OCI-M2 (cell line): ENCODE measurements at regions not wholly inside any gene's neighbourhood (a gene's known extent, or its start where the extent isn't known, plus 50 kb on each side); places are given as distances from the start of the nearest gene placed in this dataset.

Experiments used
- DNase-seq: peaks from one replicate; lab custom pipeline; 2025; ENCODE audit not compliant: unreplicated experiment; lab: John Stamatoyannopoulos, UW

DNA sequence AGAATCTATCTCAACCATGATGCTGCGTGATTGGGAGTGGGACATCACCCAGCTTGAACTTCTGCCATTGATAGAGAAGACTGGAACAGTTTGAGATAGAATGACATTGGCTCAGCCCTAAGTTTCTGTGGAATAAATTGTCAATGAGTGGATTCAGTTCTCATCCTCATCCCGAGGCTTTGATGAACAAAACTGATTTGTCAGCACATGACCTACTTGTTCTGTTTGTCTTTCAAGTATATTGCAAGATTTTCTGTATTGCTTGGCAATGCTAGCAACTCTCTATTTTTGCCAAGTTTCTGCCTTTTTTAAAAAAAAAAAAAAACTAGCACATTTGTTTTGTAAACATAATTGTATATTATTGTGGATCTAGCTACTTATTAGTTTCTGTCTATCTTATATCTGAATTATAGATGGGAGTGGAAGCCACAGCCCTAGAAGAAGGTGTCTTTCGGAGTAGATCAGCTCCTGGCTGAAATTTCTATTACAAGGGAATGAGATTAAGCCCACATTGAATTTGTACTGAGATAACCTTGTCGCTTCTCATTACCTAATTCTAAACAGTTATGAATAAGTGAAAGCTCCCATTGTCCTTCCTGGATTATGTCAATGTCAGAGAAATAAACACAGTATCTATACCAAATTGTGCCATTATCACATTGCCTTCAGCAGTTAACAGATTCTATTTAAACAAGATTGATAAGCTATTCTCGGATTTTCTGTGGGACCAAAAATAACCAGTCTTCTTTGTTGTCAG lies 166.1 kb downstream of the TNFSF13B start:
- DNase-seq = no peak

DNA sequence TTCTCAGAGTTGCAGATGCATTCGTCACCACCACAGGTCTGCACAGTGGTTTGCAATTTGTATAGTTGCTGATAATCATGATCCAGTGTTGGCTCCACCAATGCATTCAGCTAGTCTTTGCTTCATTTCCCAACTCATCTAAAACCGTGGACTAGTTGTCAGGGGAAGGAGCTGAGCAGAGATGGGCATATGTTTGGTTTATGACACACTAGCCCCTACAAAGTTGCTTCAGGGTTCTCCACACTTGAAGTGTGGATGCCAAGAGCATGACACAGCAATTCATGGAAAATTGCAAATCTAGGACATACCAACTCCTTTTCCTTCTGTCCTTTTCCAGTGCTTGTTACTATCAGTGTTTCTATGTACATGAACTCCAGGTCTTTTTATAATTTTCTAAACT lies 168.0 kb downstream of the TNFSF13B start:
- DNase-seq = no peak

DNA sequence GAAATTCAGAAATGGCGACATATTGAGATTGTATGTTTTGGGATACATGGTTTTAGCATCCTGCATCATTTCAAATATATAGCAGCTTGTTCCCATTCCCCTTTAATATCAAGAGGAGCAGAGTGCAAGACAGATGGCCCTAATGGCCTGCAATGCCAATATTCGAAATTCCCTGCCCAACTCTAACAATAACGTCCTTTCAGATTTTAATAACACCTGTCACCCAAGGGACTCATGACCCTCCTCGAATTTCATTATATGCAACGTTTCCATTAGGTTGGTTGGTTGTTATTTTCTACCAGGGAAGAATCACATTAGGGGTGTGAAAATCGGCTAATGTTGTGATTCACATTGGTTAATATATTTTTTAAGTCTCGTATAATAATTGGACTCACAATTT lies 170.0 kb downstream of the TNFSF13B start:
- DNase-seq = no peak

DNA sequence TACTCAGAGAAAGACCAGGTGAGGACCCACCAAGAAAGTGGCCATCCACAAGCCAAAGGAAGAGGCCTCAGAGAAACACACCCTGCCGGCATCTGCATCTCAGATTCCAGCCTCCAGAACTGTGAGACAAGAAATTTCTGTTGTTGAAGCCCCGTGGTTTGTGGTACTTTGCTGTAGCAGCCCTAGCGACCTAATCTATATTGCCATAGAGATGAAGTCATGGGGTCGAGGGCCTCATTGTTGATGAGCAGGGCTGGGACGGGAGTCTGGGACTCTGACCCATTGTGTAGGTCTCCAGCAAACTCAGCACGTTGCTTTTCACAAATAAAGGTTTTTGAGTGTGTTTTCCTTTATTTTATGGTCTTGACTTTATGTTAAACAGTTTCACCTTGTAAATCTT lies 174.9 kb downstream of the TNFSF13B start:
- no peak for DNase-seq

DNA sequence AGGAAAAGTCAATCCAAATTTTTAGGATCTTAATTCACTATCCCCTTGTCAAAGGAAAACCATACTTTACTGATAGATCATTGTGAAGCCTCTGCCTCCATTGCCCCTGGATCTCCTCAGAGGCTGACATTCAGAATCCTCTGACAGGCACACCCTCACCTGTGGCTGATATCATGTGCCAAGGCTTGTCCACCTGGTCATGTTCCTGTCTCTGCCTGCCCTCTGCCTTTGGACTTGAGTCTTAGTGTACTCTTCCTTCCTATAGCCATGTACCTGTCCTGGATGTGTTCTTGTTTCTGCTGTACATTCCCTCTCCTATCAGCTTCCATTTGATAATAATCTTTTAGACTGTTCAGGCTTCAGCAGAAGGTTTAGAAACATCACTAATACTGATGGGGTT lies 179.4 kb downstream of the TNFSF13B start:
- DNase-seq = no peak

DNA sequence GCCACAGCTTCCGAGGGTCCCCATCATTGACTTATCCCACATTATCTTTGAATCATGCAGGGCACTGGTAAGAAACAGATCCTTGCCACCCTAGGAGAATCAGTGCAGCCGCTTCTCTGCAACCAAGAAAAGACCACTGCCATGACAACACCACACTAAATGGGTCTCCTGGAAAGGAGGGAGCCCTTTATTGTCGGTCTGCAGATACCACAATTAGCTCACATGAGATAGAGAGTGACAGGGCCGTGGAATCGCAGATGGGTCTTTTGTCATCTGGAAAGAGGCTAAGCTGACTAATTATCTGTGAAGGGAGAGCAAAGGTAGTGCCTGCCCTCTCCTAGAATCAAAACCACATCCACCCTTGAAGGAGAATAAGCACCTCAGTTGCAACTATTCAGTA lies 178.3 kb upstream of the MYO16 start:
- no peak for DNase-seq

DNA sequence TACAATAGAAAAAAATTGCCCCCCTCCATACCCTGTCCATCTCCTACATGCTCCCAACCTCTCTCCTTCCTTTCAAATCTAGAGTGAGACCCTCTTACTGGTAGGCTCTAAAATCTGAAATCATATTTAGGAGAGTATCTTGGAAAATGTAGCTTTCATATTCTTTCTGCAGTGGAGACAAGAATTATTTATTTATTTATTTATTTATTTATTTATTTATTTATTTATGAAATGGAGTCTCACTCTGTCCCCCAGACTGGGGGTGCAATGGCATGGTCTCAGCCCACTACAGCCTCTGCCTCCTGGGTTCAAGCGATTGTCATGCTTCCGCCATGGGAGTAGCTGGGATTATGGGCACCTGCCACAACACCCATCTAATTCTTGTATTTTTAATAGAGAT lies 174.1 kb upstream of the MYO16 start:
- DNase-seq = no peak

DNA sequence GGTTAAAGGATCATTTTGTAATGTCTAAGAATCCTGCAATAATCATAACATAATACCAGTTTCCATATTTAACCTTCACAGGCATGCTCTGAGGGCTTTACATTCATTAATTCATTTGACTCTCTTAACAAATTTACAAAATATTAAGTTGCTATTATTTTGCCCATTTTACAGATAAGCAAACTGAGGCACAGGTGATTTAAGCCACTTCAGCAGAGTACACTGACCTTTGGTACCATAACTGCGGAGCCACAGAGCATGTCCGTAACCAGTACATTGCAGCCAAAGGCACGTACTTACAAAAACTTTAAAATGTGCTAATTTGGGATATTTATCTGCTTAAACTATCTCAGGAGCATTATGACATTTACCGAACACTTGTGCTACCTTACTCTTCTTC lies 169.4 kb upstream of the MYO16 start:
- DNase-seq = no peak

DNA sequence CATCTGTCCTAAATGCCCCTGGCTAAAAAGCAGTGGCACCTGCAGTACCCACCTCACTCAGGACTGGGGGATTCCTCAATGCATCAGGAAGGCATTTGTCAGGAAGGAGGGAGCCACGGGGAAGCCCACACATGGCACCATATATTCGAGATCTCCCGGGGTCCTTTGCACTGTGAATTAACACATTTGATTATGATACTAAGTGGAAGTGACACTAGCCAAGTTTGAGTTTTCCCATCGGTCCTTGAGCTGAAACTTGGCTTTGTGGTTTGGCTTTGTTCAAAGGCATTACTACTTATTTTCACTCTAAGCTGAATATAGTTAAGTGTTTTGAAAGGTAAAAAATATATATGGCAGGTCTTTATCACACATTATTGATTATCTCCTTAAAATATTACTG lies 168.7 kb upstream of the MYO16 start:
- no peak for DNase-seq

DNA sequence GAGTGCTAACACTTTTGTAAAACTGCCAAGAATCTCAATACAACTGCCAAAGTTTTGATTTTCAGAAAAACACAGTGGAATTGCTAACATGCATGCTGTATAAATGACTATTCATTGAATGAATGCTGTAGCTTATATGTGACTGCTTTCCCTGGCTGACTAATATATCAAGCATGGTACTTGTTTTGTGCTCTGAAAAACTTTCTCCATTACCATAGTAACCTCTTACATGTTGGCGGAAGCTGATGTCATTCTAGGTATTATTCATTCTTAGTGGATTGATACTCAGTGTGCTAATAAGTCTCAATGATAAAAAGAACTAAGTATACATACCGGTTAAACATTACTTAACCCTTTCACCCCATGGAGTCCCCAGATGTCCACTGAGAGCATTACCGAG lies 166.1 kb upstream of the MYO16 start:
- no peak for DNase-seq

DNA sequence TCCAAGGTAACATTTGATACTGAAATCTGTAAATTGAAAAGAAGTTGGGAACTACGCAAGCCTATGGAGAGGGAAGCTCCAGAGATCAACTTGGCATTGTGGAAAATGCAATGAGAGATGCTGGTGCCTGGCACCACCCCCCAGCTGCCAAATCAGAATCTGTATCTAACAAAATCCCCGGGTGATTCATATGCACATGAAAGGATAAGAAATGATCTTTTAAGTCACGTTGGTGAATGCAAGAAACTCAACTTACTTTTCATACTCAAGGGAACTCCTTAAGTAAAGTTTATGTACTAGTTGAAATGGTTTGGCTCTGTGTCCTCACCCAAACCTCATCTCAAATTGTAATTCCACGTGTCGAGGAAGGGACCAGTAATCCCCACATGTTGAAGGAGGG lies 158.5 kb upstream of the MYO16 start:
- DNase-seq = no peak

DNA sequence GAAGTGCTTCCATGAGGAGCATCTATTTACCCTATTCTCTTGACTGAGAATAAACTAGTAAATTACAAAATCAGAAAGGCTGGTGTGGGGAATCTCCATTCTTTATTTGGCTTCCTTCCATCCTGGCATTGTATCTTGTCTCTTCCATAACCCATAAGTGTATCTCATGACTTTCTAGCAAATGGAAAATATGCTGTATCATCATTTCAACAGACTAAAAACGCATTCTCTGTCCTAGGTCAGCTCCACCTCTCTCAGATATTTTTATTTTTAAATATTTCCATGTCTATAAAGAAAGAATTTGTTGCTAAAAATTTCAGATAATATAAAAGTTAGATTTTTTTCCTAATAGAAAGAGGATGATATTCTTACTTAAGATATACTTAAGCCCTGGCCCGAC lies 154.2 kb upstream of the MYO16 start:
- DNase-seq = no peak

DNA sequence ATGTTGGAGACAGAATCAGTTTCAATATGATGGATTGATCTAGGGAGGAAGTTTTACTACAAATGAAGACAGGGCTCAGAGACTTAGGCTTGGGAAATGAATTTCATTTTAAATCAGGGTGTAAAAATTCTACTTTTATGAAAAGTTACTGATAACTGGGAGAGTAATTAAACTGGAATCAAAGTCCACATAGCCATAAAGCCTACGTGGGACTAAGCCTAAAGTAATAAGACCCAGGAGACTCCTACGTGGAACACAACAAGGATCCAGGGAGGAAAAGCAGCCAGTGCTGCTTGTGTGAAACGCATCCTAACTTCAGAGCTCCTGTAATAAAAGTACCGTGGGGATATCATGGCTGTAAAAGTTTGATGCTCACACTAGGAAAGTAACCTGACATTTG lies 152.0 kb upstream of the MYO16 start:
- no peak for DNase-seq

DNA sequence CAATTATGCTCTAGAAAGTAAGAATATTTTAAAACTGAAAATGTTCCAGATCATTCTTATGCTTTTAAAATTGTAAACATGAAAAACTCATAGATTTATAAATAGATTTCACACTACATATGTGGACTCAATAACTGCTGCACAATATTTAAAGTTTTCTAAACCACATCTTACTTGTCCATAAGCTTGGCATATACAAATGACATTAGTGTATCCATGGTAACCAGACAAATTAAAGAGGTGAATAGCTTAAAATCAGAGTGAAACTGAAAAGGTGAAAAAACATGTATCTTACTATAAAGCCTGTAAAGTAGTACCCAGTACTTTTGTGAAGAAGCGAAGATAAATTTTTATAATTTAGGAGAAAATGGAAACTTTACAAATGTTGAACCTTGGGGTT lies 151.2 kb upstream of the MYO16 start:
- DNase-seq = no peak

DNA sequence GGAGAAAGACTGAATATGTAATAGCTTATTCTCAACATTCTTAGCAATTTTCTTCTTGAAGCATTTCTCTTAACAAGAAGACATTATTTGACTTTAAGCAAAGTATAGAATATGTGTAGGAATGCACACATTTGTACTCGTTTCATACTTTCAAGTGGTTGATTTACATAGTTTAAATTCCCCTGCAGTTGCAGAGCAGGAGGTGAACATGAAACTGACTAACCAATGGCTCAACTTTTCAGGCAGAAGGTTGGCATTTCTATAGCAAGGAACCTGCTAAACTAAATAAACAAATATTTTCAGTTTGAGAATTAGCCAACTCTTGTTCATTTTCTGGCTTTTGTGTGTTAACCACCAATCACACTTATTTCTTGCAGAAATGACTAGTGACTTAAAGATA lies 145.4 kb upstream of the MYO16 start:
- no peak for DNase-seq

DNA sequence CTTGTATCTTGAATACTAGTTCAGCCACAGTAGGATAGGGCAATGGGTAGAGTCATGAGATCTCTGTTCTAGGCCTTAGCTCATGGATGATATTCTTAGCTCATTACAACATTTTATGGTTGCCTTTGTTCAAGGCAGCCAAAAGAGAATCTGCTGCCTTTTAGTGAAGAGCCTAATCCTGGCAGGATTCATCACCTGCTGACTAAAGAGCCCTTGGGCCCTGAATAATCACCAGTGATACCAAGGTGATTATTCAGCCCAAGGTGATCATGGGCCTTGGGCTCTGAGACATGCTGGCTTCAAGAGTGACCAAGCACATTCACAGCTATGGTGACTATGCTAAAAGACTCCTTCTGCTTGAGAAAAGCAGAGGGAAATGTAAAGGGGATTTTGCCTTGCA lies 143.3 kb upstream of the MYO16 start:
- DNase-seq = no peak

DNA sequence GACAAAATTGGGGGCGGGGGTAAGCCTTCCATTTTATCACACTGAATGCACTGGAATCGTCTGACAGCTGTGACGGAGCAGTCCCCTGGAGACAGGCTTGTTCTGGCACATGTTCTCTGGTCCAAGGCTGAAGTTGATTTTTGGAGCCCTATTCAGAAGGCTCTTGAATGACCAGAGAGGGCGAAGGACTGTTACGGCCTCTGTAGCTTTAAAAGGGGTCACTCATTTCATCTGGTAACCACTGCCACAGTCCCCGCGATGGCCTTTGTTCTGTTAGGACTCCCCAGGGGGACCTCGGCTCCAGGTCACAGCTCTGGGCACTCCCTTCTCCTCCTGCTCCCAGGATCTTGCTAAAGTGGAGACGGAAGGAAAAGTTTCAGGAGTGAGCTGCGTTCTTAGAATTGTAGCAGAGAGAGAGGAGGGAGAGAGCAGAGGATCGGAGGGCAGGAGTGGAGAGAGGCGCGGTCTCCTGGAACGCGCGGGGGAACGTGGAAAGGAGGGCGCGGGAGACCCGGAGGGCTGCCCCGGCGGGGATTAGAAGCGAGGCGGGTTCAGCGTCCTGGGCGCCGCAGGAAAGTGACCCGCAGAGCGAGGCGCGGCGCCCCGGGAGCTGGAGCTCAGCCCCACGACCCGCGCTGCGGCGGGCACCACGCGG lies 134.3 kb upstream of the MYO16 start:
- no peak for DNase-seq

DNA sequence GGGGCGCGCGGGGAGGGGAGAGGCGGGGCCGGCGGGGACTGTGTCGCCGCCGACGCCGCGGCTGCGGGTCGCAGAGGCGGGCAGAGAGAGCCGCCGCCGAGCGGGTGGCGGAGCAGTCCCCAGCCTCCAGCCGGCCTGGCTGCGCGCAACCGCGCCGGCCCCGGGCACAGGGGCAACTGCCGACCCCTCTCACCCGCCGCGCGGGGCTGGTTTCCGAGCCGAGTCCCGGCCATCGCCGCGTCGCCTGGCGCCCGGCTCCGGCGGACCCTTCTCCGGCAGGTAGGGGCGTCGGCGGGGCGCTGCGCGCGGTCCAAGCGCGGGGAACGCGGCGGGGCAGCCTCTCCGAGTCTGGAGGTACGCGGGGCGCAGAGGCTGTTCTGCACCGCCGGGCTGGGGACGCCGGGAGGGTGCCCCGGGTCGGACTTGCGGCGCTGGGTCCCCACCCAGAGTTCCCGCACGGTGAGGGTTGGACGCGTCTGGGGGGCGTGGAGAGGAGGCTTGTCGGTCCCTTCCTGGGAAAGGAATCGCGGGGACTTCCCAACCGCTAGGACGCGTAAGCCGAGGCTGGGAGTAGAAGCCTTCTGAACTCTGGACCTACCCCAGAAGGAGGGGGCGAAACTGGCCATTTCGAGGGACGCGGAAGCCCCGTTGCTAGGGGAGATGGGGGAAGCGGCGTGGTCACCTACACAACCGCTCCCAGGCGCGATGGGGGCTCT lies 133.6 kb upstream of the MYO16 start:
- no peak for DNase-seq

DNA sequence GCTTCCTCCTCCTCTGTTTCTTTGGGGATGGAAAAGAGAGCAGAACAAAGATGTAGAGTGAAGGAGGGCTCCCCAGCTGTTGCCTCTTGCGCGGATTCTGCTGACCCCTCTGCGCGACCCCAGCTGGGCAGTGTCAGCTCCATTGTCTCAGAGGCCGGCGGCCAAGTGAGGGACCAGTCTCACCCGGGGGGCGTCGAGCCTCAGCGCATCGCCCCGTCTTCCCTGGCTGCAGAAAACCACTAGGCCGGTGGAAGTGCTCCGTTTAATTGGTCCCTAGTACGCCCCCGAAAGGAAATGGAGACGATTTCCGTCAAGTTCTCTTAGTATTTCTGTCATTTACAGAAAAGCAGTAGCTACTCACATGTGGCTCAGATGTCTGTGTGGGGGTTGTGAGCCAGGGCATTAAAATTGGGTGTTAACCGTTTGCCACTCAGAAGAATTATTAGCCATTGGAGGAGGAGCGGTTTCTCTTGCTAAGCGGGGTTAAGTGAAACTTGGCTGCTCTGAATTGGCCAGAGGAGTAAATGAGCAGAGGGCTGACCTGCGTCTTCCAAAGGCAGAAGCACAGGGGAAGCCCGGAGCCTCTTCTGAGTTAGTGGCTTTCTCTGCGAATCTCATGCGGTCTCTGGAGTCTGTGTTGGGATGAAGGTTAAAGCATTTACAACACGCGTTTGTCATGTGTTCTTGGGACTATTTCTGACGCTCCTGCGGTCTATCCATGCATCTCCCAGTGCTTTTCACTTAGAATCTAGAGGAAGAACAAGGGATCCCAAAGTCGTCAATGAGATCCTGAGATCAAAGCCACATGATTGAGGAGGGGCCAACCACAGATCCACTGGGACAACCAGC lies 132.8 kb upstream of the MYO16 start:
- DNase-seq = no peak

DNA sequence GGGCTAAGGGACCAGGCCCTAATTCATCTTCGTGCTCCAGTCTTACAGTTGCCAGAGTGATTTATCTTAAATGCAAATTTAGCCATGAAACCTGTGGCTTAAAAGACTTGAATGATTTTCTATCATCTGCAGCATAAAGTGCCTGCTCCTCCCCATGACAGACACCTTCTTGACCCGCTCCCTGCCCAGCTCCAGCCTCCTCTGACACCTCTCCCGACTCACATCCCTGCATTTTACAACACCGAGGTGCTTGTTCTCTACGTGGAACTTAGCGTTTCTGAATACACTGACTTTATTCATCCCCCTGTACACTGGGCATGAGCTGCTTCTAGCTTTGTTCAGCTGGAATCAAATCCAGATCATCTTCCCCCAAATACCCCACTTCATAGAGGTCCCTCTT lies 128.7 kb upstream of the MYO16 start:
- no peak for DNase-seq

DNA sequence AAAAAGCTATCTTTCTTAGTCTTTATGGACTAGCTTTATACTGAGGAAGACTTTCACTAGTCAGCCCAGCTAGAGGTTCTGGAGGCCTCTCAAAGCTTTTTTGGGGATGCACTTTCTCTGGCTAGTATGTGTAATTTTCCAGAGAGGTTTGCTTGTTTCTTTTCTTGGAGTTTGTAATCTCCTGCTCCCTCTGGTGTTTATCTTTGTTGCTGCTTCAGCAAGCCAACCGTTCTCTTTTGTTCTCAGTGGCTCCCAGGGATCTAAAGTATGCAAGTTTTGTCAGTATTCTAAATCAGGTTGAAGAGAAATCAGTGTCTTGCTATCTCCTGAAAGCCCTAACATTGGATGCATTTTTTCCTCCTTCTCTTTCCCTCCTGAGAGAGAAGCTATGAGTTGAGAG lies 121.1 kb upstream of the MYO16 start:
- DNase-seq = peak; percentile 14
